ENCODE measurements at regions not wholly inside any gene's neighbourhood (a gene's known extent, or its start where the extent isn't known, plus 50 kb on each side); places are given as distances from the start of the nearest gene placed in this dataset.
A peak's percentile ranks its signal among the peaks of the same experiment; 100 is the strongest.

DNA sequence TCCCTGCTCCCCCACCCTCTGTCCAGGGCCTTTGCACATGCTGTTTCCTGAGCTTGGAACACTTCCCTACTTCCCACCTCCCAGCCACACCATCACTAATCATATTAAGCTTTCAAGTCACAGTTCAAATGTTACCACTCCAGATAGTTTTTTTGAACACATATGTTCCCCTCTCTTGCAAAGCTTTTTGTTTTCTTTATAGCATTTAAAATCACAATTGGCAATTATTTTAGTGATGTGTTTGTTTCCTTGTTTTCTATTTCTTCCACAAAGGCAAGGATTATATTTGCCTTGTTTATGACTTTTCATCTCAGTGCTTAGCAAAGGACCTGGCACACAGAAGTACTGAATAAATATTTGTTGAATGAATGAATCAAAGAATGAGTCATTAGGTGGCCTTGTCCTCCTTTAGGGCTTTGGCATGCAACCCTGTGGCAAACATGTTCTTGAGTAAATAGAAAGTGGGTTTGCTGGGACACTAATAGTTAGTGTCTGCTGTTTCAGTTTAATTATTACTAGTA, 386.8 kb downstream of the FGF10 start (continued):
- TF ChIP-seq SOX6 (IDR thresholded peaks at IDR 0.05) (no peak), SOX6 (CRISPR knock-in tag; IDR thresholded peaks at IDR 0.05) (peak; percentile 96), ZMYM4 (CRISPR knock-in tag; IDR thresholded peaks at IDR 0.05) (peak; percentile 43), PITX1 (CRISPR knock-in tag; IDR thresholded peaks at IDR 0.05) (peak; percentile 65), NCOA2 (CRISPR knock-in tag; IDR thresholded peaks at IDR 0.05) (peak; percentile 98), SMARCC2 (IDR thresholded peaks at IDR 0.05) (peak; percentile 94), JUN (CRISPR knock-in tag; IDR thresholded peaks at IDR 0.05) (peak; percentile 96), ZKSCAN1 (IDR thresholded peaks at IDR 0.05; ENCODE audit: low read length) (peak; percentile 14; the same call in 1 of the 2 replicates), ZNF317 (CRISPR knock-in tag; IDR thresholded peaks at IDR 0.05) (peak; percentile 38; the same call in 1 of the 2 replicates), MIER3 (CRISPR knock-in tag; IDR thresholded peaks at IDR 0.05; ENCODE audit: borderline replicate concordance) (peak; percentile 89; the same call in 1 of the 2 replicates), IRF2 (CRISPR knock-in tag; IDR thresholded peaks at IDR 0.05) (peak; percentile 81; the same call in 1 of the 2 replicates), EEA1 (CRISPR knock-in tag; IDR thresholded peaks at IDR 0.05; ENCODE audit: borderline replicate concordance) (no peak), HDAC2 (CRISPR knock-in tag; IDR thresholded peaks at IDR 0.05) (peak; percentile 82), MXD4 (CRISPR knock-in tag; IDR thresholded peaks at IDR 0.05) (0 out of 2 replicates have a peak, but pooled peaks have one; percentile 61), EHMT2 (IDR thresholded peaks at IDR 0.05; ENCODE audit: borderline replicate concordance, low read depth, low read length) (peak; percentile 79; the same call in 1 of the 2 replicates), KLF15 (CRISPR knock-in tag; IDR thresholded peaks at IDR 0.05; ENCODE audit: borderline replicate concordance) (no peak), THAP11 (CRISPR knock-in tag; IDR thresholded peaks at IDR 0.05) (peak; percentile 61), NR2F2 (IDR thresholded peaks at IDR 0.05; ENCODE audit: borderline replicate concordance, low read depth) (peak; percentile 72), NRL (CRISPR knock-in tag; IDR thresholded peaks at IDR 0.05; ENCODE audit: borderline replicate concordance) (no peak), FOSL2 (CRISPR knock-in tag; IDR thresholded peaks at IDR 0.05) (peak; percentile 100)
- TF ChIP-seq, protein P1, sequence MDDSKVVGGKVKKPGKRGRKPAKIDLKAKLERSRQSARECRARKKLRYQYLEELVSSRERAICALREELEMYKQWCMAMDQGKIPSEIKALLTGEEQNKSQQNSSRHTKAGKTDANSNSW (CRISPR knock-in tag; IDR thresholded peaks at IDR 0.05; ENCODE audit: borderline replicate concordance): no peak
- TF ChIP-seq, protein P2, sequence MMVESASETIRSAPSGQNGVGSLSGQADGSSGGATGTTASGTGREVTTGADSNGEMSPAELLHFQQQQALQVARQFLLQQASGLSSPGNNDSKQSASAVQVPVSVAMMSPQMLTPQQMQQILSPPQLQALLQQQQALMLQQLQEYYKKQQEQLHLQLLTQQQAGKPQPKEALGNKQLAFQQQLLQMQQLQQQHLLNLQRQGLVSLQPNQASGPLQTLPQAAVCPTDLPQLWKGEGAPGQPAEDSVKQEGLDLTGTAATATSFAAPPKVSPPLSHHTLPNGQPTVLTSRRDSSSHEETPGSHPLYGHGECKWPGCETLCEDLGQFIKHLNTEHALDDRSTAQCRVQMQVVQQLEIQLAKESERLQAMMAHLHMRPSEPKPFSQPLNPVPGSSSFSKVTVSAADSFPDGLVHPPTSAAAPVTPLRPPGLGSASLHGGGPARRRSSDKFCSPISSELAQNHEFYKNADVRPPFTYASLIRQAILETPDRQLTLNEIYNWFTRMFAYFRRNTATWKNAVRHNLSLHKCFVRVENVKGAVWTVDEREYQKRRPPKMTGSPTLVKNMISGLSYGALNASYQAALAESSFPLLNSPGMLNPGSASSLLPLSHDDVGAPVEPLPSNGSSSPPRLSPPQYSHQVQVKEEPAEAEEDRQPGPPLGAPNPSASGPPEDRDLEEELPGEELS (CRISPR knock-in tag; IDR thresholded peaks at IDR 0.05): peak; percentile 97
- TF ChIP-seq, protein P3, sequence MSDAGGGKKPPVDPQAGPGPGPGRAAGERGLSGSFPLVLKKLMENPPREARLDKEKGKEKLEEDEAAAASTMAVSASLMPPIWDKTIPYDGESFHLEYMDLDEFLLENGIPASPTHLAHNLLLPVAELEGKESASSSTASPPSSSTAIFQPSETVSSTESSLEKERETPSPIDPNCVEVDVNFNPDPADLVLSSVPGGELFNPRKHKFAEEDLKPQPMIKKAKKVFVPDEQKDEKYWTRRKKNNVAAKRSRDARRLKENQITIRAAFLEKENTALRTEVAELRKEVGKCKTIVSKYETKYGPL (CRISPR knock-in tag; IDR thresholded peaks at IDR 0.05): no peak
- TF ChIP-seq, protein P4, sequence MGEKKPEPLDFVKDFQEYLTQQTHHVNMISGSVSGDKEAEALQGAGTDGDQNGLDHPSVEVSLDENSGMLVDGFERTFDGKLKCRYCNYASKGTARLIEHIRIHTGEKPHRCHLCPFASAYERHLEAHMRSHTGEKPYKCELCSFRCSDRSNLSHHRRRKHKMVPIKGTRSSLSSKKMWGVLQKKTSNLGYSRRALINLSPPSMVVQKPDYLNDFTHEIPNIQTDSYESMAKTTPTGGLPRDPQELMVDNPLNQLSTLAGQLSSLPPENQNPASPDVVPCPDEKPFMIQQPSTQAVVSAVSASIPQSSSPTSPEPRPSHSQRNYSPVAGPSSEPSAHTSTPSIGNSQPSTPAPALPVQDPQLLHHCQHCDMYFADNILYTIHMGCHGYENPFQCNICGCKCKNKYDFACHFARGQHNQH (CRISPR knock-in tag; IDR thresholded peaks at IDR 0.05): peak; percentile 80
- TF ChIP-seq, protein P5, sequence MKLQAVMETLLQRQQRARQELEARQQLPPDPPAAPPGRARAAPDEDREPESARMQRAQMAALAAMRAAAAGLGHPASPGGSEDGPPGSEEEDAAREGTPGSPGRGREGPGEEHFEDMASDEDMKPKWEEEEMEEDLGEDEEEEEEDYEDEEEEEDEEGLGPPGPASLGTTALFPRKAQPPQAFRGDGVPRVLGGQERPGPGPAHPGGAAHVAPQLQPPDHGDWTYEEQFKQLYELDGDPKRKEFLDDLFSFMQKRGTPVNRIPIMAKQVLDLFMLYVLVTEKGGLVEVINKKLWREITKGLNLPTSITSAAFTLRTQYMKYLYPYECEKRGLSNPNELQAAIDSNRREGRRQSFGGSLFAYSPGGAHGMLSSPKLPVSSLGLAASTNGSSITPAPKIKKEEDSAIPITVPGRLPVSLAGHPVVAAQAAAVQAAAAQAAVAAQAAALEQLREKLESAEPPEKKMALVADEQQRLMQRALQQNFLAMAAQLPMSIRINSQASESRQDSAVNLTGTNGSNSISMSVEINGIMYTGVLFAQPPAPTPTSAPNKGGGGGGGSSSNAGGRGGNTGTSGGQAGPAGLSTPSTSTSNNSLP (IDR thresholded peaks at IDR 0.05; ENCODE audit: low read depth, low read length): peak; percentile 94

Data from HepG2 (cell line).